BE2C (cell line): ENCODE measurements at regions not wholly inside any gene's neighbourhood (a gene's known extent, or its start where the extent isn't known, plus 50 kb on each side); places are given as distances from the start of the nearest gene placed in this dataset.

Experiments
- DNase-seq: peaks from one replicate; pipeline ENCODE4 v3.0.0-alpha.2; 2020
- H3K27me3 ChIP-seq: fragments of 250-450 bp; sonication (Bioruptor Pico); 2 replicates; pipeline ENCODE4 v1.5.1; 2020; ENCODE audit warnings: mild to moderate bottlenecking
- H3K36me3 ChIP-seq: fragments of 250-450 bp; sonication (Bioruptor Pico); 2 replicates; pipeline ENCODE4 v1.5.1; 2020; ENCODE audit warnings: mild to moderate bottlenecking
- H3K4me1 ChIP-seq: fragments of 250-450 bp; sonication (Bioruptor Pico); 2 replicates; pipeline ENCODE4 v1.5.1; 2020
- H3K4me3 ChIP-seq: 2 replicates; pipeline ENCODE4 v1.5.1; 2011; ENCODE audit warnings: low read depth, low read length
- H3K9me3 ChIP-seq: fragments of 250-450 bp; sonication (Bioruptor Pico); 2 replicates; pipeline ENCODE4 v1.5.1; 2020
- CTCF ChIP-seq: IDR thresholded peaks from 2 replicates; pipeline ENCODE4 v1.5.1; 2012; ENCODE audit warnings: mild to moderate bottlenecking, low read depth, low read length

GRCh38 chr4:149175549-149175948 is 640.1 kb downstream of the IQCM start:
- Histone ChIP-seq H3K27me3 (no peaks in the 10 kb centered on the region), H3K4me1 (no peaks in the 10 kb centered on the region), H3K36me3 (no peaks in the 10 kb centered on the region), H3K4me3 (no peak overlapping the region), H3K9me3 (no peaks in the 10 kb centered on the region)
- TF ChIP-seq CTCF, result no peak
- no peak for DNase-seq

GRCh38 chr4:149173241-149174013 is 642.2 kb downstream of the IQCM start:
- DNase-seq, result no peak
- Histone ChIP-seq H3K9me3 (no peaks in the 10 kb centered on the region), H3K27me3 (no peaks in the 10 kb centered on the region), H3K4me1 (no peaks in the 10 kb centered on the region), H3K4me3 (no peak overlapping the region), H3K36me3 (no peaks in the 10 kb centered on the region)
- TF ChIP-seq CTCF, result no peak

GRCh38 chr4:149168645-149169044 is 647.0 kb downstream of the IQCM start:
- DNase-seq, result no peak
- Histone ChIP-seq H3K36me3 (no peaks in the 10 kb centered on the region), H3K9me3 (no peaks in the 10 kb centered on the region), H3K4me3 (no peak overlapping the region), H3K4me1 (no peaks in the 10 kb centered on the region), H3K27me3 (no peaks in the 10 kb centered on the region)
- TF ChIP-seq CTCF, result no peak

- no peak for DNase-seq
- H3K9me3 ChIP-seq, result no peaks in the 10 kb centered on the region
- no peaks in the 10 kb centered on the region for H3K36me3 ChIP-seq
- H3K27me3 ChIP-seq, result no peaks in the 10 kb centered on the region
- no peak overlapping the region for H3K4me3 ChIP-seq
- no peaks in the 10 kb centered on the region for H3K4me1 ChIP-seq
- TF ChIP-seq CTCF, result no peak
Measured at GRCh38 chr4:149166876-149167275, 648.8 kb downstream of the IQCM start.

GRCh38 chr4:149166365-149166764 is 649.3 kb downstream of the IQCM start:
- Histone ChIP-seq H3K4me1 (no peaks in the 10 kb centered on the region), H3K4me3 (no peak overlapping the region), H3K27me3 (no peaks in the 10 kb centered on the region), H3K36me3 (no peaks in the 10 kb centered on the region), H3K9me3 (no peaks in the 10 kb centered on the region)
- no peak for TF ChIP-seq CTCF
- no peak for DNase-seq

- Histone ChIP-seq H3K27me3 (no peaks in the 10 kb centered on the region), H3K4me1 (no peaks in the 10 kb centered on the region), H3K4me3 (no peak overlapping the region), H3K36me3 (no peaks in the 10 kb centered on the region), H3K9me3 (no peaks in the 10 kb centered on the region)
- no peak for DNase-seq
- no peak for TF ChIP-seq CTCF
Measured at GRCh38 chr4:149164282-149164681, 651.4 kb downstream of the IQCM start.
